AG08396 (cell line): ENCODE measurements at regions not wholly inside any gene's neighbourhood (a gene's known extent, or its start where the extent isn't known, plus 50 kb on each side); places are given as distances from the start of the nearest gene placed in this dataset.

ENCODE experiments used
- DNase-seq: peaks from one replicate; pipeline ENCODE4 v3.0.0; 2012; ENCODE audit warnings: low spot score, mixed read lengths

GRCh38 chr6:122007339-122007738 lies 392.1 kb upstream of the HSF2 start:
- no peak for DNase-seq

GRCh38 chr6:122008101-122008999 lies 391.1 kb upstream of the HSF2 start:
- DNase-seq, result peak; percentile 28

- no peak for DNase-seq
These were observed 390.5 kb upstream of the HSF2 start for GRCh38 chr6:122009000-122009350.

GRCh38 chr6:122012578-122012977 lies 386.9 kb upstream of the HSF2 start:
- no peak for DNase-seq

- peak; percentile 7 for DNase-seq
These were observed 384.5 kb upstream of the HSF2 start for GRCh38 chr6:122014961-122015360.

- DNase-seq, result no peak
These were observed 378.7 kb upstream of the HSF2 start for GRCh38 chr6:122020588-122021264.

GRCh38 chr6:122025104-122025503 lies 374.3 kb upstream of the HSF2 start:
- DNase-seq, result no peak

GRCh38 chr6:122026582-122027369 lies 372.7 kb upstream of the HSF2 start:
- no peak for DNase-seq

- DNase-seq, result no peak
These were observed 370.4 kb upstream of the HSF2 start for GRCh38 chr6:122028933-122029522.

GRCh38 chr6:122033564-122034181 lies 365.8 kb upstream of the HSF2 start:
- DNase-seq, result peak; percentile 36

- DNase-seq, result no peak
These were observed 364.3 kb upstream of the HSF2 start for GRCh38 chr6:122035173-122035572.

GRCh38 chr6:122040261-122040660 lies 359.2 kb upstream of the HSF2 start:
- no peak for DNase-seq

- DNase-seq, result no peak
These were observed 357.1 kb upstream of the HSF2 start for GRCh38 chr6:122042380-122042779.

- DNase-seq, result no peak
These were observed 356.3 kb upstream of the HSF2 start for GRCh38 chr6:122042960-122043735.

GRCh38 chr6:122048570-122048969 lies 350.9 kb upstream of the HSF2 start:
- DNase-seq, result no peak

- peak; percentile 29 for DNase-seq
These were observed 350.1 kb upstream of the HSF2 start for GRCh38 chr6:122049341-122049740.

GRCh38 chr6:122050242-122050755 lies 349.2 kb upstream of the HSF2 start:
- no peak for DNase-seq

- no peak for DNase-seq
These were observed 347.0 kb upstream of the HSF2 start for GRCh38 chr6:122052346-122052900.

- DNase-seq, result no peak
These were observed 339.5 kb upstream of the HSF2 start for GRCh38 chr6:122059918-122060317.

- no peak for DNase-seq
These were observed 337.6 kb upstream of the HSF2 start for GRCh38 chr6:122061855-122062254.
